ENCODE measurements at regions not wholly inside any gene's neighbourhood (a gene's known extent, or its start where the extent isn't known, plus 50 kb on each side); places are given as distances from the start of the nearest gene placed in this dataset.
"Not testable (repeated sequence)": the region's sequence is repeated elsewhere in the genome, so short reads cannot be mapped to it uniquely, and the experiment has no call there.

- no peaks in the 10 kb centered on the region for H3K27me3 ChIP-seq (ENCODE audit: control insufficient read depth in 2 of 2, insufficient read depth in 2 of 2, low read length in 2 of 2)
- no peaks in the 10 kb centered on the region for H3K36me3 ChIP-seq (ENCODE audit: control insufficient read depth in 2 of 2, insufficient read depth in 2 of 2, low read length in 2 of 2)
- H3K9ac ChIP-seq (ENCODE audit: low read depth in 1 of 2, low read length in 2 of 2) = no peak overlapping the region
- H3K4me3 ChIP-seq (ENCODE audit: low read length in 2 of 2) = no peak overlapping the region
- H3K9me3 ChIP-seq (ENCODE audit: control insufficient read depth in 2 of 2, low read length in 2 of 2) = no peaks in the 10 kb centered on the region
- no peaks in the 10 kb centered on the region for H3K4me1 ChIP-seq (ENCODE audit: control insufficient read depth in 2 of 2, insufficient read depth in 2 of 2, low read length in 2 of 2)
- no peak overlapping the region for H3K27ac ChIP-seq (ENCODE audit: low read depth in 2 of 2, low read length in 2 of 2)
Observed at GRCh38 chr13:109312399-109312798, 474.0 kb downstream of the IRS2 start.

DNA sequence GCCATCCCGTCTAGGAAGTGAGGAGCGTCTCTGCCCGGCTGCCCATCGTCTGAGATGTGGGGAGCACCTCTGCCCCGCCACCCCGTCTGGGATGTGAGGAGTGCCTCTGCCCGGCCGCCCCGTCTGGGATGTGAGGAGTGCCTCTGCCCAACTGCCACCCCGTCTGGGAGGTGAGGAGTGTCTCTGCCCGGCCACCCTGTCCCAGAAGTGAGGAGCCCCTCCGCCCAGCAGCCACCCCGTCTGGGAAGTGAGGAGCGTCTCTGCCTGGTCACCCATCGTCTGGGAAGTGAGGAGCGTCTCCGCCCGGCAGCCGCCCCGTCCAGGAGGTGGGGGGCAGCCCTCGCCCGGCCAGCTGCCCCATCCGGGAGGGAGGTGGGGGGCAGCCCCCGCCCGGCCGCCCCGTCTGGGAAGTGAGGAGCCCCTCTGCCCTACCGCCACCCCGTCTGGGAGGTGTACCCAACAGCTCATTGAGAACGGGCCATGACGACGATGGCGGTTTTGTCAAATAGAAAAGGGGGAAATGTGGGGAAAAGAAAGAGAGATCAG lies 474.9 kb downstream of the IRS2 start:
- not testable (repeated sequence) for H3K4me3 ChIP-seq (ENCODE audit: low read length in 2 of 2); H3K27me3 ChIP-seq (ENCODE audit: control insufficient read depth in 2 of 2, insufficient read depth in 2 of 2, low read length in 2 of 2); H3K4me1 ChIP-seq (ENCODE audit: control insufficient read depth in 2 of 2, insufficient read depth in 2 of 2, low read length in 2 of 2); H3K9me3 ChIP-seq (ENCODE audit: control insufficient read depth in 2 of 2, low read length in 2 of 2); H3K36me3 ChIP-seq (ENCODE audit: control insufficient read depth in 2 of 2, insufficient read depth in 2 of 2, low read length in 2 of 2); H3K27ac ChIP-seq (ENCODE audit: low read depth in 2 of 2, low read length in 2 of 2); H3K9ac ChIP-seq (ENCODE audit: low read depth in 1 of 2, low read length in 2 of 2)

GRCh38 chr13:109309625-109310363 lies 476.6 kb downstream of the IRS2 start:
- H3K9ac ChIP-seq (ENCODE audit: low read depth in 1 of 2, low read length in 2 of 2) = no peak overlapping the region
- H3K9me3 ChIP-seq (ENCODE audit: control insufficient read depth in 2 of 2, low read length in 2 of 2) = no peaks in the 10 kb centered on the region

GRCh38 chr13:109307027-109307426 lies 479.4 kb downstream of the IRS2 start:
- Histone ChIP-seq H3K27ac (ENCODE audit: low read depth in 2 of 2, low read length in 2 of 2) (no peak overlapping the region), H3K9ac (ENCODE audit: low read depth in 1 of 2, low read length in 2 of 2) (no peak overlapping the region), H3K4me3 (ENCODE audit: low read length in 2 of 2) (no peak overlapping the region), H3K36me3 (ENCODE audit: control insufficient read depth in 2 of 2, insufficient read depth in 2 of 2, low read length in 2 of 2) (no peaks in the 10 kb centered on the region), H3K27me3 (ENCODE audit: control insufficient read depth in 2 of 2, insufficient read depth in 2 of 2, low read length in 2 of 2) (no peaks in the 10 kb centered on the region), H3K9me3 (ENCODE audit: control insufficient read depth in 2 of 2, low read length in 2 of 2) (no peaks in the 10 kb centered on the region), H3K4me1 (ENCODE audit: control insufficient read depth in 2 of 2, insufficient read depth in 2 of 2, low read length in 2 of 2) (no peaks in the 10 kb centered on the region)

More at GRCh38 chr13:109309625-109310363, 476.6 kb downstream of the IRS2 start:
- no peak overlapping the region for H3K4me3 ChIP-seq (ENCODE audit: low read length in 2 of 2)
- H3K27ac ChIP-seq (ENCODE audit: low read depth in 2 of 2, low read length in 2 of 2) = no peak overlapping the region
- no peaks in the 10 kb centered on the region for H3K4me1 ChIP-seq (ENCODE audit: control insufficient read depth in 2 of 2, insufficient read depth in 2 of 2, low read length in 2 of 2)
- no peaks in the 10 kb centered on the region for H3K36me3 ChIP-seq (ENCODE audit: control insufficient read depth in 2 of 2, insufficient read depth in 2 of 2, low read length in 2 of 2)
- H3K27me3 ChIP-seq (ENCODE audit: control insufficient read depth in 2 of 2, insufficient read depth in 2 of 2, low read length in 2 of 2) = no peaks in the 10 kb centered on the region

DNA sequence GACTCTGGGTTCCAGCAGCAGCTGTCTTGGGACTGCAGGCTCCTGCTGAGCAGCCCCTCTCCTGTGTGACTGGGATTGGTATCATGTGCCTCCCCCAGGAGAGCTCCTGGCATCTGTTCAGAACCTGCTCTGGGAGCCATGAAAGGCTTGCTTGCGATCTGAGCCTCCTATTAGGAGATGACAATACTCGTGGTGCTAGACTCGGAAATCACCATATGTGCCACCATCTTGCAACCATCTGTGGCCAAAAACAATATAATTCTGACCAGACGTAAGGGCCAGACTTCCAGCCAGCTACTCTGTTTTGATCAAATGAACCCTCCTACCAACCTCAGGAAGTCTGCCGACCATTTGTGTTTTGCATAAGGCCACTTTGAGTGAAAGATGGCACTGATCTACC lies 484.7 kb downstream of the IRS2 start:
- H3K4me1 ChIP-seq (ENCODE audit: control insufficient read depth in 2 of 2, insufficient read depth in 2 of 2, low read length in 2 of 2) = no peaks in the 10 kb centered on the region
- H3K27ac ChIP-seq (ENCODE audit: low read depth in 2 of 2, low read length in 2 of 2) = no peak overlapping the region
- H3K4me3 ChIP-seq (ENCODE audit: low read length in 2 of 2) = no peak overlapping the region
- H3K9ac ChIP-seq (ENCODE audit: low read depth in 1 of 2, low read length in 2 of 2) = no peak overlapping the region
- no peaks in the 10 kb centered on the region for H3K9me3 ChIP-seq (ENCODE audit: control insufficient read depth in 2 of 2, low read length in 2 of 2)
- H3K36me3 ChIP-seq (ENCODE audit: control insufficient read depth in 2 of 2, insufficient read depth in 2 of 2, low read length in 2 of 2) = no peaks in the 10 kb centered on the region
- H3K27me3 ChIP-seq (ENCODE audit: control insufficient read depth in 2 of 2, insufficient read depth in 2 of 2, low read length in 2 of 2) = no peaks in the 10 kb centered on the region

DNA sequence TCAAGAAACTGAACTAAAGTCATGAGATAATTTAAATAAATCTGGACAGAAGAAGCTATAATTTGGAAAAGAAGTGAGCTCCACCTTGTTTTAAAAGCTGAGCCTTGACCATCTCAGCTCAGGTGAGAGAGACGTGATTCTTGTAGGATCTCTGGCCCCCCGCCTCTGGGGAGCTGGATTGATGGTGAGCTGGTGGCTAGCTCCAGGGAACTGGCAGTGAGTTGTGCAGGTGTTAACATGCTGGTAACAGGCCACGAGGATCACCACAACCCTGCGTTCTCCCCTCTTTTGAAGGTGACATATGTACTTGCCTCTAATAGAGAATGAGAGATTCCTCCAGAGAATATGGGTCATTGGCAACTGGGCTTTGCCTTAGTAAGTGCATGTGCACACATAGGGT lies 485.1 kb downstream of the IRS2 start:
- Histone ChIP-seq H3K36me3 (ENCODE audit: control insufficient read depth in 2 of 2, insufficient read depth in 2 of 2, low read length in 2 of 2) (no peaks in the 10 kb centered on the region), H3K4me3 (ENCODE audit: low read length in 2 of 2) (no peak overlapping the region), H3K9ac (ENCODE audit: low read depth in 1 of 2, low read length in 2 of 2) (no peak overlapping the region), H3K27ac (ENCODE audit: low read depth in 2 of 2, low read length in 2 of 2) (no peak overlapping the region), H3K27me3 (ENCODE audit: control insufficient read depth in 2 of 2, insufficient read depth in 2 of 2, low read length in 2 of 2) (no peaks in the 10 kb centered on the region), H3K4me1 (ENCODE audit: control insufficient read depth in 2 of 2, insufficient read depth in 2 of 2, low read length in 2 of 2) (no peaks in the 10 kb centered on the region), H3K9me3 (ENCODE audit: control insufficient read depth in 2 of 2, low read length in 2 of 2) (no peaks in the 10 kb centered on the region)

GRCh38 chr13:109297628-109298027 lies 488.8 kb downstream of the IRS2 start:
- no peak overlapping the region for H3K9ac ChIP-seq (ENCODE audit: low read depth in 1 of 2, low read length in 2 of 2)
- no peak overlapping the region for H3K27ac ChIP-seq (ENCODE audit: low read depth in 2 of 2, low read length in 2 of 2)
- H3K4me3 ChIP-seq (ENCODE audit: low read length in 2 of 2) = no peak overlapping the region
- no peaks in the 10 kb centered on the region for H3K9me3 ChIP-seq (ENCODE audit: control insufficient read depth in 2 of 2, low read length in 2 of 2)
- no peaks in the 10 kb centered on the region for H3K27me3 ChIP-seq (ENCODE audit: control insufficient read depth in 2 of 2, insufficient read depth in 2 of 2, low read length in 2 of 2)
- H3K4me1 ChIP-seq (ENCODE audit: control insufficient read depth in 2 of 2, insufficient read depth in 2 of 2, low read length in 2 of 2) = no peaks in the 10 kb centered on the region
- H3K36me3 ChIP-seq (ENCODE audit: control insufficient read depth in 2 of 2, insufficient read depth in 2 of 2, low read length in 2 of 2) = no peaks in the 10 kb centered on the region

GRCh38 chr13:109293166-109293565 lies 493.2 kb downstream of the IRS2 start:
- Histone ChIP-seq H3K27ac (ENCODE audit: low read depth in 2 of 2, low read length in 2 of 2) (no peak overlapping the region), H3K4me1 (ENCODE audit: control insufficient read depth in 2 of 2, insufficient read depth in 2 of 2, low read length in 2 of 2) (no peaks in the 10 kb centered on the region), H3K27me3 (ENCODE audit: control insufficient read depth in 2 of 2, insufficient read depth in 2 of 2, low read length in 2 of 2) (no peaks in the 10 kb centered on the region), H3K9me3 (ENCODE audit: control insufficient read depth in 2 of 2, low read length in 2 of 2) (no peaks in the 10 kb centered on the region), H3K4me3 (ENCODE audit: low read length in 2 of 2) (no peak overlapping the region), H3K9ac (ENCODE audit: low read depth in 1 of 2, low read length in 2 of 2) (no peak overlapping the region), H3K36me3 (ENCODE audit: control insufficient read depth in 2 of 2, insufficient read depth in 2 of 2, low read length in 2 of 2) (no peaks in the 10 kb centered on the region)

DNA sequence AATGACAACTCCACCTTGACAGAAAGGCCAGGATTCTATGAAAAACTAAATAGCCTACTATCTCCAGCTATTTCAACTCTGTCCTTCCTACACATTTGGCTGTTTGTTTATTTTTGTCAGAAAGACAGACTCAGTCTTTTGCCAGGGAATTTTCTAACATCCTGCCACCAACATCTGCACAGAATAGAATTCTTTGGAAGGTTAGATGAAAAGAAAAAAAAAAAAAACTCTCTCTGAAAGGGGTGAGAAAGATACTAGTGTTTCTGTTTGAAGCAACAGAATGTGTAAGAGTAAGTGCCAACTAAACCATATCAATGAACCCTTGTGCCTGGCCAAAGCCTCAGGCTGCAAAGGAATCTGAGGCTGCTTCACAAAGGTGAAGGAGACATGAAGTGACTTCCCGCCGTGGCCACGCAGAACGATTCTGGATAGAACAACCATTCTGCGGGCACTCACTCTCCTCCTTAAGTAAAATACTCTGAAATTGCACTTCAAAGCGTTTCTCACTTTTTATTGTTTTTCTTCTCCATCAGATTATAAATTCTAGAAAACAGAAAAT lies 498.2 kb downstream of the IRS2 start:
- Histone ChIP-seq H3K4me3 (ENCODE audit: low read length in 2 of 2) (no peak overlapping the region), H3K4me1 (ENCODE audit: control insufficient read depth in 2 of 2, insufficient read depth in 2 of 2, low read length in 2 of 2) (no peaks in the 10 kb centered on the region), H3K27ac (ENCODE audit: low read depth in 2 of 2, low read length in 2 of 2) (no peak overlapping the region), H3K27me3 (ENCODE audit: control insufficient read depth in 2 of 2, insufficient read depth in 2 of 2, low read length in 2 of 2) (no peaks in the 10 kb centered on the region), H3K9me3 (ENCODE audit: control insufficient read depth in 2 of 2, low read length in 2 of 2) (no peaks in the 10 kb centered on the region), H3K9ac (ENCODE audit: low read depth in 1 of 2, low read length in 2 of 2) (no peak overlapping the region), H3K36me3 (ENCODE audit: control insufficient read depth in 2 of 2, insufficient read depth in 2 of 2, low read length in 2 of 2) (no peaks in the 10 kb centered on the region)

DNA sequence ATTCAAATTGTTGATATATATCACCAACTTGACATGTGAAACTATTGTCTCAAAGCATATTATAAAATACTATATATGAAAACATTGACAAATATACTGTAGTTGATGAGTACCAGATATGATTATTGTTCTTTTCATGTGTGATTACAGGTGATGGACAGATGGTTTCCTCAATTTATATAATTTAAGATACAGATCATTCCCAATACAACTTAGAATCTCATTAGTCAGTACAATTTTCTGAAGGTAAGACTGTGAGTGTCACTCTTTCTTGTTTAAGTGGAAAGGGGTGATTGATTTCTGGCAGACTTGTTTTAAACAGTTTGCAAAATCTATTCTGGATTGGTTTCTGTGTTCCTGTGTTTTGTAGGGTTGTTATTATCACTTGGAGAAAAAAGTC lies 498.8 kb downstream of the IRS2 start:
- no peaks in the 10 kb centered on the region for H3K36me3 ChIP-seq (ENCODE audit: control insufficient read depth in 2 of 2, insufficient read depth in 2 of 2, low read length in 2 of 2)
- H3K4me1 ChIP-seq (ENCODE audit: control insufficient read depth in 2 of 2, insufficient read depth in 2 of 2, low read length in 2 of 2) = no peaks in the 10 kb centered on the region
- no peaks in the 10 kb centered on the region for H3K9me3 ChIP-seq (ENCODE audit: control insufficient read depth in 2 of 2, low read length in 2 of 2)
- H3K9ac ChIP-seq (ENCODE audit: low read depth in 1 of 2, low read length in 2 of 2) = no peak overlapping the region
- H3K4me3 ChIP-seq (ENCODE audit: low read length in 2 of 2) = no peak overlapping the region
- H3K27ac ChIP-seq (ENCODE audit: low read depth in 2 of 2, low read length in 2 of 2) = no peak overlapping the region
- H3K27me3 ChIP-seq (ENCODE audit: control insufficient read depth in 2 of 2, insufficient read depth in 2 of 2, low read length in 2 of 2) = no peaks in the 10 kb centered on the region
